ENCODE measurements at regions not wholly inside any gene's neighbourhood (a gene's known extent, or its start where the extent isn't known, plus 50 kb on each side); places are given as distances from the start of the nearest gene placed in this dataset.

GRCh38 chr5:3022665-3023064, 271.2 kb upstream of the IRX2 start:
- POLR2A ChIA-PET, result no interaction called here

GRCh38 chr5:3020426-3020825, 268.9 kb upstream of the IRX2 start:
- no peak for TF ChIP-seq CTCF (IDR thresholded peaks at IDR 0.05; ENCODE audit: insufficient read depth, low read length, missing control alignments)
- POLR2A ChIA-PET, result no interaction called here
- CTCF ChIA-PET, result no interaction called here
- H3K4me3 ChIP-seq (ENCODE audit: low read depth, low read length), result no peak overlapping the region
- DNase-seq (ENCODE audit: low read depth, low spot score), result no peak

More at GRCh38 chr5:3022665-3023064, 271.2 kb upstream of the IRX2 start:
- no peak overlapping the region for H3K4me3 ChIP-seq (ENCODE audit: low read depth, low read length)
- CTCF ChIA-PET, result no interaction called here
- TF ChIP-seq CTCF (IDR thresholded peaks at IDR 0.05; ENCODE audit: insufficient read depth, low read length, missing control alignments), result no peak
- DNase-seq (ENCODE audit: low read depth, low spot score), result no peak

GRCh38 chr5:3019045-3019444, 267.6 kb upstream of the IRX2 start:
- DNase-seq (ENCODE audit: low read depth, low spot score), result no peak
- ChIA-PET POLR2A (no interaction called here), CTCF (no interaction called here)
- H3K4me3 ChIP-seq (ENCODE audit: low read depth, low read length), result no peak overlapping the region
- TF ChIP-seq CTCF (IDR thresholded peaks at IDR 0.05; ENCODE audit: insufficient read depth, low read length, missing control alignments), result no peak

GRCh38 chr5:3011764-3012017, 260.2 kb upstream of the IRX2 start:
- POLR2A ChIA-PET, result no interaction called here
- TF ChIP-seq CTCF (IDR thresholded peaks at IDR 0.05; ENCODE audit: insufficient read depth, low read length, missing control alignments), result no peak
- CTCF ChIA-PET, result no interaction called here
- DNase-seq (ENCODE audit: low read depth, low spot score), result no peak
- no peak overlapping the region for H3K4me3 ChIP-seq (ENCODE audit: low read depth, low read length)

- no peak overlapping the region for H3K4me3 ChIP-seq (ENCODE audit: low read depth, low read length)
- no peak for DNase-seq (ENCODE audit: low read depth, low spot score)
- no peak for TF ChIP-seq CTCF (IDR thresholded peaks at IDR 0.05; ENCODE audit: insufficient read depth, low read length, missing control alignments)
- ChIA-PET POLR2A (no interaction called here), CTCF (no interaction called here)
Measured at GRCh38 chr5:3010953-3011763, 259.7 kb upstream of the IRX2 start.

- ChIA-PET CTCF (no interaction called here), POLR2A (no interaction called here)
- DNase-seq (ENCODE audit: low read depth, low spot score), result no peak
- TF ChIP-seq CTCF (IDR thresholded peaks at IDR 0.05; ENCODE audit: insufficient read depth, low read length, missing control alignments), result no peak
- H3K4me3 ChIP-seq (ENCODE audit: low read depth, low read length), result no peak overlapping the region
Measured at GRCh38 chr5:3010301-3010952, 258.9 kb upstream of the IRX2 start.
